ENCODE measurements at regions not wholly inside any gene's neighbourhood (a gene's known extent, or its start where the extent isn't known, plus 50 kb on each side); places are given as distances from the start of the nearest gene placed in this dataset.

GRCh38 chr4:154120006-154120676 is 331.3 kb upstream of the SFRP2 start:
- TF ChIP-seq CTCF (IDR thresholded peaks at IDR 0.05) (no peak), POLR2A (IDR thresholded peaks at IDR 0.05) (no peak), EP300 (IDR thresholded peaks at IDR 0.05) (no peak)

Data from ovary (tissue), 3 donors.